ENCODE measurements at regions not wholly inside any gene's neighbourhood (a gene's known extent, or its start where the extent isn't known, plus 50 kb on each side); places are given as distances from the start of the nearest gene placed in this dataset.
"Not testable (repeated sequence)": the region's sequence is repeated elsewhere in the genome, so short reads cannot be mapped to it uniquely, and the experiment has no call there.

DNA sequence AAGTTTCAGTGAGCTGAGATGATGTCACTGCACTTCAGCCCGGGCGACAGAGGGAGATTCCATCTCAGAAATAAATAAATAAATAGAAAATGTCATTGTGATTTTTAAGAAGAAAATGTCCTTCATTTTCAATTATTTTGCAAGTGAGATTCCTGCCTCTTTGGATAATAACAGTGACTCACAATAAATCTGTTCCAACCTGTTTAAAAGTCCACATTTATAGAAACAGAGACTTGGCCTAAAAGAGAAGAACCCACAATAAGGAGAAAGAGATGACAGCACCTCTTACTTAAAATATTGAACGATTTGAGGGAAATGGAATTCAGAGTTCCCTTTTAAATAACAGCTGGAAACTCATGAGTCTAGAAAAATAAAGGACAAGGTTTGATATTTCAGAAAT is 373.4 kb upstream of the NOX3 start:
- Mint-ChIP-seq H3K4me3 (no peak overlapping the region), H3K4me1 (no peaks in the 10 kb centered on the region), H3K36me3 (ENCODE audit: low read depth) (no peaks in the 10 kb centered on the region), H3K27ac (no peak overlapping the region), H3K9me3 (no peaks in the 10 kb centered on the region), H3K27me3 (no peaks in the 10 kb centered on the region)
- no peak for ATAC-seq (replicated peaks)

- Mint-ChIP-seq H3K27ac (no peak overlapping the region), H3K27me3 (no peaks in the 10 kb centered on the region), H3K4me1 (no peaks in the 10 kb centered on the region), H3K9me3 (no peaks in the 10 kb centered on the region), H3K4me3 (no peak overlapping the region), H3K36me3 (ENCODE audit: low read depth) (no peaks in the 10 kb centered on the region)
- no peak for ATAC-seq (replicated peaks)
These were observed 363.1 kb upstream of the NOX3 start for GRCh38 chr6:155818698-155819097.

- no peak overlapping the region for H3K27ac Mint-ChIP-seq
- no peaks in the 10 kb centered on the region for H3K9me3 Mint-ChIP-seq
- no peak overlapping the region for H3K4me3 Mint-ChIP-seq
- H3K27me3 Mint-ChIP-seq, result no peaks in the 10 kb centered on the region
- no peaks in the 10 kb centered on the region for H3K36me3 Mint-ChIP-seq (ENCODE audit: low read depth)
- no peaks in the 10 kb centered on the region for H3K4me1 Mint-ChIP-seq
- ATAC-seq (replicated peaks), result no peak
These were observed 357.9 kb upstream of the NOX3 start for GRCh38 chr6:155813548-155813947.

DNA sequence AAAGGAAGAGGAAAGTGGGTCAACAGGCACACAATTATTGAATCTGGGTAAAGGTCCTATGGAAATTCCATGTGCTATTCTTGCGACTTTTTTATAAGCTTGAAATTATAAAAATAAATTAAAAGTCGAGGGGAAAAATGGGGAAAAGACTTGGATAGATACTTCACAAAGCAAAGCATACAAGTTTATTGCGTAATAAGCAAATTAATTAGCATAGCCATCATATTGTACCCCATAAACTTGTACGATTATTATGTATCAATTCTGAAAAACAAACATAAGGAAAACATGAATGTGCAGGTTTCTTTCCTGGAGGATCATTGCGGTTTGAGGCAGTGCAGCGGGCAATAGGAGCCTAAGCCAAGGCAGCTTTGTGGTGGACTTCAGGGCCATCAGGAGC is 351.6 kb upstream of the NOX3 start:
- ATAC-seq (replicated peaks), result no peak
- Mint-ChIP-seq H3K36me3 (ENCODE audit: low read depth) (no peaks in the 10 kb centered on the region), H3K27ac (no peak overlapping the region), H3K27me3 (no peaks in the 10 kb centered on the region), H3K4me3 (no peak overlapping the region), H3K4me1 (no peaks in the 10 kb centered on the region), H3K9me3 (no peaks in the 10 kb centered on the region)

- Mint-ChIP-seq H3K4me3 (no peak overlapping the region), H3K36me3 (ENCODE audit: low read depth) (no peaks in the 10 kb centered on the region), H3K27ac (no peak overlapping the region), H3K9me3 (no peaks in the 10 kb centered on the region), H3K4me1 (no peaks in the 10 kb centered on the region), H3K27me3 (no peaks in the 10 kb centered on the region)
- ATAC-seq (replicated peaks), result no peak
These were observed 345.4 kb upstream of the NOX3 start for GRCh38 chr6:155801046-155801445.

DNA sequence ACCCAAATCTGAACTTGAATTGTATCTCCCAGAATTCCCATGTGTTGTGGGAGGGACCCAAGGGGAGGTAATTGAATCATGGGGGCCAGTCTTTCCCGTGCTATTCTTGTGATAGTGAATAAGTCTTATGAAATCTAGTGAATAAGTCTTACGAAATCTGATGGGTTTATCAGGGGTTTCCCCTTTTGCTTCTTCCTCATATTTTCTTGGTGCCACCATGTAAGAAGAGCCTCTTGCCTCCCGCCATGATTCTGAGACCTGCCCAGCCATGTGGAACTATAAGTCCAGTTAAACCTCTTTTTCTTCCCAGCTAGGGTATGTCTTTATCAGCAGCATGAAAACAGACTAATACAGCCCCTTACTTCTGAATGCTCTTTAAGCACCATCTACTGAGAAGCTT is 343.2 kb upstream of the NOX3 start:
- not testable (repeated sequence) for H3K9me3 Mint-ChIP-seq; H3K27me3 Mint-ChIP-seq; H3K4me3 Mint-ChIP-seq; H3K4me1 Mint-ChIP-seq; H3K27ac Mint-ChIP-seq; ATAC-seq (replicated peaks); H3K36me3 Mint-ChIP-seq (ENCODE audit: low read depth)

DNA sequence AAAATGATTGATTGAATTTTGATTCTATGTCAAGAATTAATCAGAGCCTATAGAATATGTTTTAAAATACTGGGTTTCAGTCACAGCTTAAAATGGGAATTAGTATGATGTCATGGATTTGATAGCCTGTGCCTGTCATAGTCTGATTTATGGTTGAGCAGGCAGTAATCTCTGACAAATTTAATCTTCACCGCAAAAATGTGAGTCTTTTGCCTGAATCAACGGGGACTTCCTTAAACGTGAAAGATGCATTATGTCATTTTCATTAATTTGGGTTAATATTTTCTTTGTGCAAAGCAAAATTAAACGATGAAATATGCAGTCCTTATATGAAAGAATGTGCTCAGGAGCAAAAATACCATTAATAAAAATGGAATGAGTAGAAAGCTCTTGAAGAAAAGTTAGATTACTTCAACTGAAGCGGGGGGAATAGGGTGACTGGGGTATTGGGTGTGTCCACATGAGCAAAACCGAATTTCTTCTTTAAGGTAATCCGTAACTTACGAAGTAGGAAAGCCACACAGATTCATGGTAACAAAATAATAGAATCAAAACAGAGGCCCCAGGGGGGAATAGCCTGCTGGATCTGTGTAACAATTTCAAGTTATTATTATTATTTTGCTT is 339.6 kb upstream of the NOX3 start:
- ATAC-seq (replicated peaks), result no peak
- no peaks in the 10 kb centered on the region for H3K4me1 Mint-ChIP-seq
- H3K9me3 Mint-ChIP-seq, result no peaks in the 10 kb centered on the region
- no peaks in the 10 kb centered on the region for H3K36me3 Mint-ChIP-seq (ENCODE audit: low read depth)
- H3K4me3 Mint-ChIP-seq, result no peak overlapping the region
- H3K27me3 Mint-ChIP-seq, result peaks cover 7% of the 10 kb centered on the region
- H3K27ac Mint-ChIP-seq, result no peak overlapping the region

DNA sequence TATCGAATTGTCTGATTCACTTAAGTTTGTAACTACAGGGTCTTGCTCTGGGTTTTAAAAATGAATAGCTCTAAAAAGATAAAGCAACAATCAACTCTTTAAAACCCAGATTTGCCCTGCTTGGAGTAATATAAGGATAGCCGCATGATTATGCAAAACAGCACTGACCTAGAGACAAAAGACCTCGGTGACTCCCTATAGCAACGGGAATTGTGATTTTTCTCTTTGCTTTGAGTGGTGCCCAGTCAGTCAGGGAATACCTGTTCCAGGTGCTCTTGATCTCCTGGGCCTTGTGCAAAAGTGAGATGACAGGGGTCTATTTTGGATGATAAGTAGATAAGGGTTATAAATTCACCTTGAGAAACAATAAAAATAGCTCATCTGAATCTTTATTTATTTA is 336.3 kb upstream of the NOX3 start:
- no peak overlapping the region for H3K27ac Mint-ChIP-seq
- peaks cover 8% of the 10 kb centered on the region for H3K27me3 Mint-ChIP-seq

DNA sequence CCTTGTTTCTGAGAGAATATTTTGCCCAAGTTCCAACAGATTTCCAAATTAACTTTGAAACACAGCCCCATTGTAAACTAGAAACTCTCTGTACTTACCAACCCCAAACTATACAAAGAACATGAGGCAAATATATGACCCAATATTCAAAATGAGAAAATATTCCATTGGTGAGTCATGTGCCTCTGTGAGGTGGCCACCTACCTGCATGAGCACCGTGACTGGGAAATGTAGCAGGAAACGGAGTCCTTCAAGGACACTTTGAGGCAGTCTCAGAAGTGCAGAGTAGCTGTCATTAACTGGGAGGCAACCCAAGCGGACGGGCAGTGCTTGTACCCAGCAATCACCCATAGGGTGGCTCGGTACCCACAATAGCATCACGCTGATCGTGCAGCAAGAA is 335.5 kb upstream of the NOX3 start:
- Mint-ChIP-seq H3K27me3 (peaks cover 10% of the 10 kb centered on the region), H3K9me3 (peaks cover 6% of the 10 kb centered on the region), H3K4me3 (no peak overlapping the region), H3K4me1 (no peaks in the 10 kb centered on the region), H3K36me3 (ENCODE audit: low read depth) (no peaks in the 10 kb centered on the region), H3K27ac (no peak overlapping the region)
- ATAC-seq (replicated peaks), result no peak

More for the DNA sequence above, 336.3 kb upstream of the NOX3 start:
- Mint-ChIP-seq H3K4me3 (no peak overlapping the region), H3K9me3 (peaks cover 4% of the 10 kb centered on the region), H3K4me1 (no peaks in the 10 kb centered on the region), H3K36me3 (ENCODE audit: low read depth) (no peaks in the 10 kb centered on the region)
- no peak for ATAC-seq (replicated peaks)

DNA sequence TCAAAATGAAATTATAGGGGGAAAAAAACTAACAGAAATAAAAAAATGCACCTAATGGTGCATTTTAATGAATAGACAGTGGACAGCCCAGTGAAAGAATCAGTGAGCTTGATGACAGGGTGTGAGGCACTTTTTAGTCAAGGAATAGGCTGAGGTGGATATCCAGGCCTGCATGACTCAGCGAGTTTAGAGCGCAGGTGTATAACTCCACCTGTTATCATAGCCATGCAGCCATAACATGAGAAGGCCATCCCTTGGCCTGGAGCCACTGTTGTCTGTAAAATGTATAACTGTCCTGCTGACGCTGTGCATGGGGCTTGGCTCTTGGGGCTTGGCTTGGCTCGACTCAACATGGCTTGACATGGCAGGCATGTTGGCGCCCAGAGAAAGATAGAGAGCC is 331.5 kb upstream of the NOX3 start:
- Mint-ChIP-seq H3K36me3 (ENCODE audit: low read depth) (no peaks in the 10 kb centered on the region), H3K27ac (no peak overlapping the region), H3K27me3 (peaks cover 3% of the 10 kb centered on the region), H3K9me3 (peaks cover 6% of the 10 kb centered on the region), H3K4me1 (no peaks in the 10 kb centered on the region), H3K4me3 (no peak overlapping the region)
- ATAC-seq (replicated peaks), result no peak

DNA sequence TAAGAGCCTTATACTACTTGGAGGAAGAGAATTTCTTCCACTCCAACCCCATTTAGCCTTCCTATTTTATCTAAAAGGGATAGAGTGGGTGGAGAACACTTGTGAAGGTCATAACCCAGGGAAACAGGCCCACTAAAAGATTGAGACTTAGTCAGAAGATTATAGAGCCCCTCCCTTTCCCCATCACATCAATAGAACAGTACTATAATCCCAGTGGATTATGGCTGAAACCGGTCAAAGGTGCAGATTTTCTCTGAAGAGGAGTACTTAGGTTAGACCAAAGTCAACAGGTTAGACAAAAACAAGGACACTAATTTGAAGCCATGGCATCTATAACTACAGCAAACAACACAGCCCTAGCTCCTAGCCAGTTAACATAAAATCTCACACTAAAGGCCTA is 330.9 kb upstream of the NOX3 start:
- H3K36me3 Mint-ChIP-seq (ENCODE audit: low read depth), result no peaks in the 10 kb centered on the region
- H3K4me3 Mint-ChIP-seq, result no peak overlapping the region
- no peak overlapping the region for H3K27ac Mint-ChIP-seq
- ATAC-seq (replicated peaks), result no peak
- H3K27me3 Mint-ChIP-seq, result peaks cover 3% of the 10 kb centered on the region
- H3K9me3 Mint-ChIP-seq, result peaks cover 6% of the 10 kb centered on the region
- no peaks in the 10 kb centered on the region for H3K4me1 Mint-ChIP-seq

GRCh38 chr6:155782739-155783459 is 327.3 kb upstream of the NOX3 start:
- Mint-ChIP-seq H3K27me3 (peaks cover 3% of the 10 kb centered on the region), H3K4me1 (no peaks in the 10 kb centered on the region), H3K36me3 (ENCODE audit: low read depth) (no peaks in the 10 kb centered on the region), H3K9me3 (peaks cover 6% of the 10 kb centered on the region), H3K27ac (no peak overlapping the region), H3K4me3 (no peak overlapping the region)
- no peak for ATAC-seq (replicated peaks)

DNA sequence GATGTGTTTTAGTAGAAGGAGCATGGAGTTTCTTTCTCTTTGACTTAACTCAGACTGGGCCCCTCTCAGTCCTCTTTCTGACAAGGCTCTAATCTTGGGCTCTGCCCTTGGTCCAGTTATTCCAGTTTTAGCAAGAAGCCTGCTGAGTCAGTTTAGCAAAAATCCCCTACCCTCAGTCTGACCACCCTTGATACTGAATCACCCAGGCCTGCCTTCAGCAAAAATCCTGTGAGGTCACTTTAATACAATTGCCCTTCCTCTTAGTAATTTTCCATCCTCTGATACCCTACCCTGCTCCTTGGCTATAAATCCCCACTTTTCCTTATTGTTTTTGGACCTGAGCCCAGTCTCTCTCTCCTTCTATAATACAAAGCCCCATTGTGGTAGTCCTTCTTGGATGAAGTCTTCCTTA is 326.7 kb upstream of the NOX3 start:
- Mint-ChIP-seq H3K4me3 (no peak overlapping the region), H3K9me3 (peaks cover 10% of the 10 kb centered on the region), H3K27me3 (peaks cover 3% of the 10 kb centered on the region), H3K27ac (no peak overlapping the region), H3K36me3 (ENCODE audit: low read depth) (no peaks in the 10 kb centered on the region), H3K4me1 (no peaks in the 10 kb centered on the region)
- peak; percentile 54 for ATAC-seq (replicated peaks)

GRCh38 chr6:155779456-155779855 is 323.8 kb upstream of the NOX3 start:
- Mint-ChIP-seq H3K27me3 (peaks cover 3% of the 10 kb centered on the region), H3K4me1 (no peaks in the 10 kb centered on the region), H3K9me3 (peaks cover 4% of the 10 kb centered on the region), H3K4me3 (no peak overlapping the region), H3K27ac (no peak overlapping the region), H3K36me3 (ENCODE audit: low read depth) (no peaks in the 10 kb centered on the region)
- no peak for ATAC-seq (replicated peaks)

DNA sequence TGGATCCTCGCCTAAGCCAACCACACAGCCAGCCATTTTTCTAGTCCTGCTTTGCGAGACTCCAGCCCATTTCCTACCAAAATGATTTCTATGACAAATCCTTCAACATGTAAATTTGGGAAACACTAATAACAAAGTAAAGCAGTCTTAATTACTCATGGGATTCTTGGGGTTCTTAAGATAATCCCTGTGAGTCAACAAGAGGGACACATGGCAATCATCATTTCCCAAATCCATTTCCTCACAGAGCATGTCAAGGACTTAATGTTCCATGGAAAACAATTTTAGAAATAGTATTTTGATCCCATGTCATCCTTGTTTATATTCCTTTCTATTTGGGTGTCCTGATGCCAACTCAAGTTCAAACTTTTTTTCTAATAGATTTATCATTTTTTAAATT is 322.7 kb upstream of the NOX3 start:
- H3K27ac Mint-ChIP-seq, result no peak overlapping the region
- H3K27me3 Mint-ChIP-seq, result peaks cover 3% of the 10 kb centered on the region
- no peak for ATAC-seq (replicated peaks)
- H3K9me3 Mint-ChIP-seq, result peaks cover 4% of the 10 kb centered on the region
- no peak overlapping the region for H3K4me3 Mint-ChIP-seq
- H3K36me3 Mint-ChIP-seq (ENCODE audit: low read depth), result no peaks in the 10 kb centered on the region
- no peaks in the 10 kb centered on the region for H3K4me1 Mint-ChIP-seq
